ENCODE measurements at regions not wholly inside any gene's neighbourhood (a gene's known extent, or its start where the extent isn't known, plus 50 kb on each side); places are given as distances from the start of the nearest gene placed in this dataset.

- Histone ChIP-seq H2AFZ (ENCODE audit: low read depth, low read length) (no peak overlapping the region), H3K36me3 (ENCODE audit: control insufficient read depth, insufficient read depth, low read length) (no peaks in the 10 kb centered on the region), H3K79me2 (ENCODE audit: control insufficient read depth, insufficient read depth, low read length) (no peaks in the 10 kb centered on the region), H3K27me3 (ENCODE audit: control insufficient read depth in 2 of 2, insufficient read depth in 2 of 2, low read length in 2 of 2) (no peaks in the 10 kb centered on the region), H3K9ac (ENCODE audit: insufficient read depth in 1 of 2, low read depth in 2 of 2, low read length in 2 of 2) (no peak overlapping the region), H3K9me3 (replicated peaks; ENCODE audit: control insufficient read depth, insufficient read depth, low read depth, low read length) (no peaks in the 10 kb centered on the region), H3K4me2 (ENCODE audit: insufficient read depth, low read length) (no peak overlapping the region), H3K4me1 (replicated peaks in 1 of 2; ENCODE audit: control insufficient read depth in 2 of 2, insufficient read depth in 2 of 2, low read length in 2 of 2) (no peaks in the 10 kb centered on the region), H3K4me3 (no peak overlapping the region), H4K20me1 (replicated peaks; ENCODE audit: control insufficient read depth, insufficient read depth, low read length) (no peaks in the 10 kb centered on the region), H3K9me1 (ENCODE audit: control insufficient read depth, insufficient read depth, low read length) (no peaks in the 10 kb centered on the region), H3K27ac (ENCODE audit: extremely low read depth, low read depth, low read length) (no peak overlapping the region)
- ChIA-PET POLR2A (interaction anchor here (0.6 to 0.8 kb wide), 2 partner anchors 15 to 16 kb away, joined by 3 read pairs; no protein-coding TSS in a partner anchor), CTCF (ENCODE audit: low intra/inter-chr PET ratio) (no interaction called here)
- no peak for FAIRE-seq
- ATAC-seq, result no peak
- TF ChIP-seq PBX2 (CRISPR knock-in tag; IDR thresholded peaks at IDR 0.05; ENCODE audit: low read depth) (no peak), PBX2 (tag; conservative IDR thresholded peaks at IDR 0.05; ENCODE audit: low read depth) (no peak), CREB3L1 (IDR thresholded peaks at IDR 0.05; ENCODE audit: borderline replicate concordance, low read depth) (no peak), TEAD1 (CRISPR knock-in tag; IDR thresholded peaks at IDR 0.05) (no peak)
- in situ Hi-C loops (cut with MboI) (no loop called here), intact Hi-C loops (cut with micrococcal nuclease) (no loop called here)
- DNase-seq (ENCODE audit: extremely low read depth in 1 of 4, low spot score in 3 of 4), result no peak
- no TSS peak for BruUV-seq (replicated peaks)
- 0% methylated on average over 2 of the region's 2 CpGs for WGBS (ENCODE audit: insufficient coverage, low coverage, missing lambda C conversion rate)
Measured at GRCh38 chr5:14977058-14977685, 105.6 kb upstream of the ANKH start.

Measured in K562 (cell line).